GM12801 (cell line): ENCODE measurements at regions not wholly inside any gene's neighbourhood (a gene's known extent, or its start where the extent isn't known, plus 50 kb on each side); places are given as distances from the start of the nearest gene placed in this dataset.

Experiments
- TF ChIP-seq, protein P1 (sequence below): IDR thresholded peaks from one replicate; pipeline ENCODE4 v1.5.1; 2011; ENCODE audit warnings: control low read depth; ENCODE audit not compliant: insufficient read length; ENCODE audit errors: extremely low read depth

DNA sequence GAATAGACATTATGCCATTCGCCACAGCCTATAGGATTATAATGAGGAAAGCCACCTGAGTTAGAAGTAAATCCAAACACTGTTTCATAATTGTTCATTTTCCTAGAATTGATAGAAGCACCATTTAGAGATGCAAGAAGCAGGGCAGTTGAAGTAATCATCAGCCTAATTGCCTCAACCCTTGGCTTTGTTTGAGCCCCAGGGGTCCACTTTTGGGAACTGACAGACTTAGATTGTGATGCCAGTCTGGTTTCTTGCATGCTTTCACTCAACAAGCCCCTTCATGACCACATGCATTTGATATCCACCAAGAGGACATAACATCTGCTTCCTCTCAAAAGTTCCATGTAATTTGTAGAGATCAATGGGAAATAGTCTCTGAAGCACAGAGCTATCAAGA lies 97.2 kb upstream of the COL8A1 start:
- TF ChIP-seq, protein P1, sequence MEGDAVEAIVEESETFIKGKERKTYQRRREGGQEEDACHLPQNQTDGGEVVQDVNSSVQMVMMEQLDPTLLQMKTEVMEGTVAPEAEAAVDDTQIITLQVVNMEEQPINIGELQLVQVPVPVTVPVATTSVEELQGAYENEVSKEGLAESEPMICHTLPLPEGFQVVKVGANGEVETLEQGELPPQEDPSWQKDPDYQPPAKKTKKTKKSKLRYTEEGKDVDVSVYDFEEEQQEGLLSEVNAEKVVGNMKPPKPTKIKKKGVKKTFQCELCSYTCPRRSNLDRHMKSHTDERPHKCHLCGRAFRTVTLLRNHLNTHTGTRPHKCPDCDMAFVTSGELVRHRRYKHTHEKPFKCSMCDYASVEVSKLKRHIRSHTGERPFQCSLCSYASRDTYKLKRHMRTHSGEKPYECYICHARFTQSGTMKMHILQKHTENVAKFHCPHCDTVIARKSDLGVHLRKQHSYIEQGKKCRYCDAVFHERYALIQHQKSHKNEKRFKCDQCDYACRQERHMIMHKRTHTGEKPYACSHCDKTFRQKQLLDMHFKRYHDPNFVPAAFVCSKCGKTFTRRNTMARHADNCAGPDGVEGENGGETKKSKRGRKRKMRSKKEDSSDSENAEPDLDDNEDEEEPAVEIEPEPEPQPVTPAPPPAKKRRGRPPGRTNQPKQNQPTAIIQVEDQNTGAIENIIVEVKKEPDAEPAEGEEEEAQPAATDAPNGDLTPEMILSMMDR, result no peak

DNA sequence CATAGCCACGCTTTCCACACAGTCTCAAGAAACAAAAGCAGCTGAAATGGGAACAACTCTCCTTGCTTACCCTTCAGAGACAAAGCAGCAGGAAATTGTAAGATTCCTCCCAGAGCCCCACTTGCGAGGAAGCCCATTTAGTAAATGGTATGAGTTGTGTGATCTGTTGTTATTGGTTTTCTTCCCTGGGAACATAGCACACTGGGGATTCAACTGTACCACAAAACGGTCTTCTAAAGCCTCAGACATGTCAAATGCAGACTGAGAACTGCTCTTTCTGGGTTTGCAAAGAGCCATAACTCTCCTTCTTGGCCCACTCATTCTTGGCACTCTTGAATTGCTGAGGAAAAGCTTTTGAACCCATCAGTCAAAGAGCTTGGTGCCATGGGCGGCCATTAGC lies 101.0 kb upstream of the COL8A1 start:
- TF ChIP-seq, protein P1, result no peak

DNA sequence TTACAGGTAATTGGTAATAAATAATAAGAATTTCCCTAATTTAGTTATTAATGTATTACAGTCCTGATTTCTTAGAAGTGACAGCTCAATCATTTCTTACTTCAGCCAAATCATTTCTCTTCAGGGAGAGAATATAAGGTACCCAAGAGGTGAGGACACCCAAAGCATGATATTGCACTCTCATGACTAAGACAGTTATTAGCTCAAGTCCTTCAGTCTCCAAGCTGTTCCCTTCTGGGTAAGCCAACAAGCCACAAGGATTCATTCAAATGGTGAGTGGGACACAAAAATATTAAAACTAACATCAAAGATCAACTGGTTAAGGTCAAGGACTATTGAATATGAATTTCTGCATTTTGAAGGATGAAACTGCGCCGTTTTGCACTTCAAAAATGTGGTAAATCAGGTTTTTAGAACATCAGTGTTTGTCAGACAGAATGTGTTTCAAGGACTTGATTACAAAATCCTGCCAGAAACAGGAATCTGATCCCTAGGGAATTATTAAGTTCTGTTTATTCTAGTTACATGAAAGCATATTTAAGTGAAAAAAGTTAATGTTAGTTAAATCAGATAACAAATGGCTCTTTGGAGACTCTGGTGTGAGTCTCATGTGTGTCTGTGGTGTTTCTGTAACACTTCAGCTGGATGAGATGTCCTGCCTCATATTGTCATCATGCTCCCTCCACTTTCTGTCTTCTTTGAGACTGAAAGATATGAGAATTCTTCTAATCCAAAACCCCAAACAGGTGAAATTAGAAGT lies 101.7 kb upstream of the COL8A1 start:
- TF ChIP-seq, protein P1, result no peak

DNA sequence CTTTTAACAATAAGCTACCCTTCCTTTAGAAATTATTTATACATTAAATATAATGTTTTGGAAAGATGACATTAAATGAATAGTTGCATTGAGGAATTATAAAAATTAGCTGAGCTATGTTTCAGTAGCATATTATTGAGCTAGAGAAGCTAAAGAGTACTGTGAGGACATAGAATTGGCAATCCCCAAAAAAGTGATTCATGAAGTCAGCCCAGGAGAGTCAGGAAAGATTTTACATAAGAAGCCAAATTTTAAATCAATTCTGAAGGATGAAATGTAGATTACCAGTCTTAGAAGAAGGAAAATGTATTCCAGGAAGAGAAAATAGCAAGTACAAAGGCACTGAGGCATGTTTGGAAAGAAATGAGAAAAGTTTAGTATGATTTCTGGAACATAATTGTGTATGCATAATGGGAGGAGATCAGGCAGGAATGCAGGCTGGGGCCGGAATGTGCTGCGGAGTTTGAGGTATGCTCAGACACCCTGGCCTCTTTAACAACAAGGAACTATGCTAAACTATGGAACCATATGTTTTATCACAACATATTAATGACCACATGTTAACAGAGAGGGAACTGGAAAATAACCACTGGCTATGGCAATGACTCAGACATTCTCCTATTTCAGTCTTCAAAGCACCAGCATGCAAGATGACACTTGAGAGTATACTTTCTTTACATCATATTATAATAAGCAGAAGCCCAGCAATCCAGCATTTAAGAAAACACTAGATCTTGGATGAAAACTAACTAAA lies 103.3 kb upstream of the COL8A1 start:
- TF ChIP-seq, protein P1, result no peak

DNA sequence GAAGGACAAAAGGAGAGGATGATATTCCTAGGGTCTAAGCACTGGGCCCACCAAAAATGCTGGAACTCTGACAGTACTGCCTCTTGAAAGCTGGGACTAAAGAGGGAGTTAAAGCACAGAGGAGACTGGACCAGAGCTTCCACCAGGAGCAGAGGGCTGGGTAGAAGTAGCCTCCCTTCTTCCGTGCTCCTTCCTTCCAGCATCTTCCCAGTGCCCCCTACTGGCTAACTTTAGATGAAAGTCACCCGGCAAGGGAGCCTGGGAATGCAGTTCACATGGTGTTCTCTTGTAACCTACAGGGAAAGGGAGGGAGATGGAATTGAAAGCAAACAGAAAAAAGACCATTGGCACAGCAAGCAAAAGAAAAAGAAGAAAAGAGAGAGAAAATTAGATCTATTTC lies 106.1 kb upstream of the COL8A1 start:
- TF ChIP-seq, protein P1, result no peak

DNA sequence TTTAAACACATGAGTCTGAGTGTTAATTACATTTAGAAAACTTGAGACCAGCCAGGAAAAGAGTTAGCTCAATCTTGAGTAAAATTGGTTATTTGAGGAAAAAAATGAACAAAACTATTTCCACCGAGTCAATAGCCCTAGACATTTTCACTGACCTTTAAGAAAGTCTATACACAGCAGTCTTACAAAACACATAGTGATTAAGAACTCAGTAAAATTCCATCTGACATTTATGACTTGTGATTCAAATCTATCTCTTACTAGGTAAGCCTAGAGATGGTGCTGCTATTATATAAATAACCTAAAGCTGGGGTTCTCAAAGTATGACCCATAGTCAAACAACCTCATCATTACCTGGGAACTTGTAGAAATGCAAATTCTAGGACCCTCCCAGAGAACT lies 109.1 kb upstream of the COL8A1 start:
- TF ChIP-seq, protein P1, result no peak

DNA sequence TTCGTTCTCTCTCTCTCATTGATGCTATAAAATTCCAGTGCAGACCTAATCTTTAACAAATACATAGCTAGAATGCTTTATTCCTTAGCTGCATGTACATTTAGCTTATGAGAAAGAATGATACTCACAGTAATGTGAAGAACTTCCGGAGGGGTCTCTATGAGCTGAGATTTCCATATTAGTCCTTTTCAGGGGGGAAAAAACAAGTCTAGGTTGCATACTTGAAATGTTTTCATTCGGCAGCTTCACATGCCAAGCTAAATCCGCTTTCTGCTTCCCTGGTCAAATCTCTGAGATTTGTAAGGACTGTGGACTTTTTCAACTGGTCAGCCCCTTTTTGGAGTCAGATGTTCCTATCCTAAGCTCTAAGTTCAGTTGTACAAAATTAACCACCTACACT lies 111.5 kb upstream of the COL8A1 start:
- TF ChIP-seq, protein P1, result no peak
